GM12878 (cell line): ENCODE measurements at regions not wholly inside any gene's neighbourhood (a gene's known extent, or its start where the extent isn't known, plus 50 kb on each side); places are given as distances from the start of the nearest gene placed in this dataset.

ENCODE experiments used
- BCL11A ChIP-seq: IDR thresholded peaks from 2 replicates; pipeline ENCODE4 v1.6.1; 2011; ENCODE audit warnings: low read depth, low read length
- CEBPB ChIP-seq, 2 experiments: fragments of 150-350 bp in 1 of 2; IDR thresholded peaks; 2 replicates each; pipeline ENCODE4 v1.6.1; 2012 to 2014; ENCODE audit warnings: low read depth in 2 of 2, low read length in 2 of 2, borderline replicate concordance in 1 of 2, inconsistent platforms in 1 of 2
- CHD1 ChIP-seq: IDR thresholded peaks from 2 replicates; pipeline ENCODE4 v1.6.1; 2012; ENCODE audit warnings: low read depth, low read length, improper control_type of control experiment
- CHD2 ChIP-seq: IDR thresholded peaks from 2 replicates; pipeline ENCODE4 v1.6.1; 2011; ENCODE audit warnings: low read depth, low read length, improper control_type of control experiment, borderline replicate concordance
- CHD4 ChIP-seq: fragments of 200-600 bp; sonication (generic); IDR thresholded peaks from 2 replicates; pipeline ENCODE4 v1.6.1; 2016; ENCODE audit warnings: mild to moderate bottlenecking
- CREB1 ChIP-seq: IDR thresholded peaks from 2 replicates; pipeline ENCODE4 v1.6.1; 2012; ENCODE audit warnings: low read depth, mild to moderate bottlenecking, inconsistent platforms
- EED ChIP-seq: sonication (generic); IDR thresholded peaks from 2 replicates; pipeline ENCODE4 v1.6.1; 2016; ENCODE audit warnings: antibody characterized with exemption, low read depth
- ETV6 ChIP-seq, 2 experiments: fragments of 450-650 bp in 1 of 2; IDR thresholded peaks in 1 of 2; conservative IDR thresholded peaks in 1 of 2; 2 replicates each; pipeline ENCODE4 v1.6.1; 2014; ENCODE audit warnings: antibody characterized with exemption in 1 of 2, borderline replicate concordance in 1 of 2, low read depth in 1 of 2, mild to moderate bottlenecking in 1 of 2, moderate library complexity in 1 of 2
- FOS ChIP-seq: IDR thresholded peaks from 3 replicates; pipeline ENCODE4 v1.6.1; 2011; ENCODE audit warnings: borderline replicate concordance; ENCODE audit not compliant: insufficient read length; ENCODE audit errors: extremely low read depth
- FOXM1 ChIP-seq: IDR thresholded peaks from 2 replicates; pipeline ENCODE4 v1.6.1; 2012; ENCODE audit warnings: low read depth, mild to moderate bottlenecking, inconsistent platforms, low read length, moderate library complexity
- GABPA ChIP-seq: IDR thresholded peaks from 2 replicates; pipeline ENCODE4 v1.6.1; 2014; ENCODE audit warnings: antibody characterized with exemption, low read depth, mild to moderate bottlenecking, inconsistent platforms
- MXI1 ChIP-seq: fragments of 150-350 bp; IDR thresholded peaks from 2 replicates; pipeline ENCODE4 v1.6.1; 2011; ENCODE audit warnings: low read depth, mild to moderate bottlenecking, inconsistent platforms, low read length, improper control_type of control experiment
- NFIC ChIP-seq: IDR thresholded peaks from 2 replicates; pipeline ENCODE4 v1.6.1; 2012; ENCODE audit warnings: low read depth, mild to moderate bottlenecking, inconsistent platforms, low read length, moderate library complexity
- PML ChIP-seq: IDR thresholded peaks from 2 replicates; pipeline ENCODE4 v1.6.1; 2012; ENCODE audit warnings: low read length, inconsistent platforms
- POU2F2 ChIP-seq: IDR thresholded peaks from 3 replicates; pipeline ENCODE4 v1.6.1; 2011; ENCODE audit warnings: low read depth, mild to moderate bottlenecking, low read length, borderline replicate concordance
- RAD21 ChIP-seq: IDR thresholded peaks from 2 replicates; pipeline ENCODE4 v1.6.1; 2011; ENCODE audit warnings: mild to moderate bottlenecking, low read depth, low read length, moderate library complexity; ENCODE audit not compliant: insufficient read depth
- RBBP5 ChIP-seq: fragments of 200-600 bp; sonication (generic); conservative IDR thresholded peaks from 2 replicates; pipeline ENCODE4 v1.6.1; 2016
- SMAD1 ChIP-seq: fragments of 450-650 bp; IDR thresholded peaks from 2 replicates; pipeline ENCODE4 v1.6.1; 2018; ENCODE audit warnings: mild to moderate bottlenecking, low read depth; ENCODE audit not compliant: partially characterized antibody
- TBL1XR1 ChIP-seq: IDR thresholded peaks from 2 replicates; pipeline ENCODE4 v1.6.1; 2012; ENCODE audit warnings: low read depth, low read length, improper control_type of control experiment
- TCF3 ChIP-seq: IDR thresholded peaks from 2 replicates; pipeline ENCODE4 v1.6.1; 2012; ENCODE audit warnings: low read depth, mild to moderate bottlenecking, low read length, borderline replicate concordance; ENCODE audit not compliant: insufficient read depth
- TCF7 ChIP-seq: IDR thresholded peaks from 2 replicates; pipeline ENCODE4 v1.6.1; 2014; ENCODE audit warnings: antibody characterized with exemption, borderline replicate concordance
- TF ChIP-seq, protein P1 (sequence below): IDR thresholded peaks from 2 replicates; pipeline ENCODE4 v1.6.1; 2012; ENCODE audit warnings: low read depth, low read length, improper control_type of control experiment
- TF ChIP-seq, protein P2 (sequence below): fragments of 450-650 bp; IDR thresholded peaks from 2 replicates; pipeline ENCODE4 v1.6.1; 2017; ENCODE audit warnings: mild to moderate bottlenecking, low read depth, inconsistent platforms; ENCODE audit not compliant: poor library complexity, severe bottlenecking
- TF ChIP-seq, protein P3 (sequence below): IDR thresholded peaks from 2 replicates; pipeline ENCODE4 v1.6.1; 2012; ENCODE audit warnings: improper control_type of control experiment, low read depth, low read length; ENCODE audit not compliant: insufficient replicate concordance

DNA sequence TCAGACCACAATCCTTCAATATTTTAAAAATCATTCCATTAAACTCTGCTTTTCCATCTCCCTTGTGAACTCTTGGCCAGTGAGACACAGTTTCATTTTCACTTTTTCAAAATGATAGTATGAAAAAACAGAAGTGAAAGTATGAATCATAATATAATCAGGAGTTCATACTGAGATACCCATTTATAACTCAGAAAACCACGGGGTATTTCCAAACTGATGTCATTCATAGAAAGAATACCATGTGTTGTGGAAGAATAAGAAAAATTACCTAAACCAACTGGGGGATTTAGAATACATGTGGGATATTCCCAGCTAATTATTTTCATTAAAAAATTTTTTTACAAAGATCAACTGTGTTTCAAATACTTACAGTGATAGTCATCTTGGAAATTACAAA is 149.9 kb downstream of the MRPL39 start (continued):
- TF ChIP-seq, protein P1, sequence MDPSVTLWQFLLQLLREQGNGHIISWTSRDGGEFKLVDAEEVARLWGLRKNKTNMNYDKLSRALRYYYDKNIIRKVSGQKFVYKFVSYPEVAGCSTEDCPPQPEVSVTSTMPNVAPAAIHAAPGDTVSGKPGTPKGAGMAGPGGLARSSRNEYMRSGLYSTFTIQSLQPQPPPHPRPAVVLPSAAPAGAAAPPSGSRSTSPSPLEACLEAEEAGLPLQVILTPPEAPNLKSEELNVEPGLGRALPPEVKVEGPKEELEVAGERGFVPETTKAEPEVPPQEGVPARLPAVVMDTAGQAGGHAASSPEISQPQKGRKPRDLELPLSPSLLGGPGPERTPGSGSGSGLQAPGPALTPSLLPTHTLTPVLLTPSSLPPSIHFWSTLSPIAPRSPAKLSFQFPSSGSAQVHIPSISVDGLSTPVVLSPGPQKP, result no peak
- TF ChIP-seq RAD21, result peak; percentile 25; the same call in 1 of the 2 replicates
- peak; percentile 100 for TF ChIP-seq FOXM1
- peak; percentile 78 for TF ChIP-seq CHD2
- TF ChIP-seq TCF3, result 0 out of 2 replicates have a peak, but pooled peaks have one; percentile 13
- peak; percentile 97 for TF ChIP-seq BCL11A
- TF ChIP-seq, protein P2, sequence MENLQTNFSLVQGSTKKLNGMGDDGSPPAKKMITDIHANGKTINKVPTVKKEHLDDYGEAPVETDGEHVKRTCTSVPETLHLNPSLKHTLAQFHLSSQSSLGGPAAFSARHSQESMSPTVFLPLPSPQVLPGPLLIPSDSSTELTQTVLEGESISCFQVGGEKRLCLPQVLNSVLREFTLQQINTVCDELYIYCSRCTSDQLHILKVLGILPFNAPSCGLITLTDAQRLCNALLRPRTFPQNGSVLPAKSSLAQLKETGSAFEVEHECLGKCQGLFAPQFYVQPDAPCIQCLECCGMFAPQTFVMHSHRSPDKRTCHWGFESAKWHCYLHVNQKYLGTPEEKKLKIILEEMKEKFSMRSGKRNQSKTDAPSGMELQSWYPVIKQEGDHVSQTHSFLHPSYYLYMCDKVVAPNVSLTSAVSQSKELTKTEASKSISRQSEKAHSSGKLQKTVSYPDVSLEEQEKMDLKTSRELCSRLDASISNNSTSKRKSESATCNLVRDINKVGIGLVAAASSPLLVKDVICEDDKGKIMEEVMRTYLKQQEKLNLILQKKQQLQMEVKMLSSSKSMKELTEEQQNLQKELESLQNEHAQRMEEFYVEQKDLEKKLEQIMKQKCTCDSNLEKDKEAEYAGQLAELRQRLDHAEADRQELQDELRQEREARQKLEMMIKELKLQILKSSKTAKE, result peak; percentile 88
- TF ChIP-seq PML, result peak; percentile 93
- peak; percentile 100 for TF ChIP-seq NFIC
- TF ChIP-seq CHD4, result no peak
- peak; percentile 84 for TF ChIP-seq SMAD1
- TF ChIP-seq POU2F2, result peak; percentile 87; the same call in 2 of the 3 replicates
- TF ChIP-seq GABPA, result peak; percentile 81
- TF ChIP-seq RBBP5, result no peak
- no peak for TF ChIP-seq CHD1
- TF ChIP-seq EED, result peak; percentile 49; the same call in 1 of the 2 replicates
- TF ChIP-seq MXI1, result peak; percentile 79; the same call in 1 of the 2 replicates
- TF ChIP-seq CEBPB (IDR thresholded peaks at IDR 0.05; ENCODE audit: borderline replicate concordance in 1 of 2, low read depth in 2 of 2, low read length in 2 of 2), result peak in 1 of 2 experiments; percentile 96; a peak in 2 of 4 replicates
- TF ChIP-seq TCF7, result peak; percentile 84
- TF ChIP-seq, protein P3, sequence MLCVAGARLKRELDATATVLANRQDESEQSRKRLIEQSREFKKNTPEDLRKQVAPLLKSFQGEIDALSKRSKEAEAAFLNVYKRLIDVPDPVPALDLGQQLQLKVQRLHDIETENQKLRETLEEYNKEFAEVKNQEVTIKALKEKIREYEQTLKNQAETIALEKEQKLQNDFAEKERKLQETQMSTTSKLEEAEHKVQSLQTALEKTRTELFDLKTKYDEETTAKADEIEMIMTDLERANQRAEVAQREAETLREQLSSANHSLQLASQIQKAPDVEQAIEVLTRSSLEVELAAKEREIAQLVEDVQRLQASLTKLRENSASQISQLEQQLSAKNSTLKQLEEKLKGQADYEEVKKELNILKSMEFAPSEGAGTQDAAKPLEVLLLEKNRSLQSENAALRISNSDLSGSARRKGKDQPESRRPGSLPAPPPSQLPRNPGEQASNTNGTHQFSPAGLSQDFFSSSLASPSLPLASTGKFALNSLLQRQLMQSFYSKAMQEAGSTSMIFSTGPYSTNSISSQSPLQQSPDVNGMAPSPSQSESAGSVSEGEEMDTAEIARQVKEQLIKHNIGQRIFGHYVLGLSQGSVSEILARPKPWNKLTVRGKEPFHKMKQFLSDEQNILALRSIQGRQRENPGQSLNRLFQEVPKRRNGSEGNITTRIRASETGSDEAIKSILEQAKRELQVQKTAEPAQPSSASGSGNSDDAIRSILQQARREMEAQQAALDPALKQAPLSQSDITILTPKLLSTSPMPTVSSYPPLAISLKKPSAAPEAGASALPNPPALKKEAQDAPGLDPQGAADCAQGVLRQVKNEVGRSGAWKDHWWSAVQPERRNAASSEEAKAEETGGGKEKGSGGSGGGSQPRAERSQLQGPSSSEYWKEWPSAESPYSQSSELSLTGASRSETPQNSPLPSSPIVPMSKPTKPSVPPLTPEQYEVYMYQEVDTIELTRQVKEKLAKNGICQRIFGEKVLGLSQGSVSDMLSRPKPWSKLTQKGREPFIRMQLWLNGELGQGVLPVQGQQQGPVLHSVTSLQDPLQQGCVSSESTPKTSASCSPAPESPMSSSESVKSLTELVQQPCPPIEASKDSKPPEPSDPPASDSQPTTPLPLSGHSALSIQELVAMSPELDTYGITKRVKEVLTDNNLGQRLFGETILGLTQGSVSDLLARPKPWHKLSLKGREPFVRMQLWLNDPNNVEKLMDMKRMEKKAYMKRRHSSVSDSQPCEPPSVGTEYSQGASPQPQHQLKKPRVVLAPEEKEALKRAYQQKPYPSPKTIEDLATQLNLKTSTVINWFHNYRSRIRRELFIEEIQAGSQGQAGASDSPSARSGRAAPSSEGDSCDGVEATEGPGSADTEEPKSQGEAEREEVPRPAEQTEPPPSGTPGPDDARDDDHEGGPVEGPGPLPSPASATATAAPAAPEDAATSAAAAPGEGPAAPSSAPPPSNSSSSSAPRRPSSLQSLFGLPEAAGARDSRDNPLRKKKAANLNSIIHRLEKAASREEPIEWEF, result peak; percentile 78
- peak in 1 of 2 experiments; percentile 43; a peak in 1 of 4 replicates for TF ChIP-seq ETV6 (conservative IDR thresholded peaks at IDR 0.05 in 1 of 2, IDR thresholded peaks at IDR 0.05 in 1 of 2; ENCODE audit: borderline replicate concordance in 1 of 2, low read depth in 1 of 2)
- peak; percentile 1 for TF ChIP-seq FOS
- peak; percentile 74 for TF ChIP-seq CREB1
- peak; percentile 98 for TF ChIP-seq TBL1XR1
